HepG2 (cell line): ENCODE measurements at regions not wholly inside any gene's neighbourhood (a gene's known extent, or its start where the extent isn't known, plus 50 kb on each side); places are given as distances from the start of the nearest gene placed in this dataset.

ENCODE experiments used
- ATF4 ChIP-seq, 2 experiments: fragments of 450-650 bp in 1 of 2; sonication (generic) in 1 of 2; formaldehyde crosslinking; IDR thresholded peaks; 2 replicates each; pipeline versions ENCODE4 v1.5.0 to v1.8.0; 2020 to 2022; ENCODE audit warnings: mild to moderate bottlenecking in 1 of 2, missing genetic modification reagents in 1 of 2
- DNMT1 ChIP-seq: sonication (generic); formaldehyde crosslinking; IDR thresholded peaks from 2 replicates; pipeline ENCODE4 v1.5.1; 2020; ENCODE audit warnings: mild to moderate bottlenecking, missing genetic modification reagents
- FOXO1 ChIP-seq: sonication (generic); formaldehyde crosslinking; IDR thresholded peaks from 2 replicates; pipeline ENCODE4 v1.4.0; 2020; ENCODE audit warnings: missing genetic modification reagents
- MZF1 ChIP-seq: sonication (generic); formaldehyde crosslinking; IDR thresholded peaks from 2 replicates; pipeline ENCODE4 v1.8.1; 2023; ENCODE audit warnings: mild to moderate bottlenecking, missing genetic modification reagents, borderline replicate concordance
- SOX6 ChIP-seq, 2 experiments: fragments of 450-650 bp in 1 of 2; sonication (generic) in 1 of 2; formaldehyde crosslinking in 1 of 2; IDR thresholded peaks; 2 replicates each; pipeline versions ENCODE4 v1.4.0 to v1.6.1; 2017 to 2020; ENCODE audit warnings: antibody characterized with exemption in 1 of 2, mild to moderate bottlenecking in 1 of 2, missing genetic modification reagents in 1 of 2
- SP140L ChIP-seq: sonication (generic); formaldehyde crosslinking; IDR thresholded peaks from 2 replicates; pipeline ENCODE4 v1.4.0; 2020; ENCODE audit warnings: missing genetic modification reagents, borderline replicate concordance
- SRSF9 ChIP-seq: fragments of 200-400 bp; formaldehyde crosslinking; IDR thresholded peaks from 2 replicates; pipeline ENCODE4 v1.6.1; 2018; ENCODE audit warnings: borderline replicate concordance, mild to moderate bottlenecking, low read depth, low read length; ENCODE audit not compliant: insufficient read depth, poor library complexity, severe bottlenecking
- STAT5B ChIP-seq: sonication (generic); formaldehyde crosslinking; IDR thresholded peaks from 2 replicates; pipeline ENCODE4 v1.4.0; 2020; ENCODE audit warnings: missing genetic modification reagents
- TOPORS ChIP-seq: sonication (generic); formaldehyde crosslinking; IDR thresholded peaks from 2 replicates; pipeline ENCODE4 v1.8.0; 2023; ENCODE audit warnings: mild to moderate bottlenecking, missing genetic modification reagents
- TRIM24 ChIP-seq: sonication (generic); formaldehyde crosslinking; IDR thresholded peaks from 2 replicates; pipeline ENCODE4 v1.8.0; 2022; ENCODE audit warnings: mild to moderate bottlenecking, missing genetic modification reagents
- ZBED4 ChIP-seq: sonication (generic); formaldehyde crosslinking; IDR thresholded peaks from 2 replicates; pipeline ENCODE4 v1.4.0; 2020; ENCODE audit warnings: missing genetic modification reagents, borderline replicate concordance
- ZBTB4 ChIP-seq: sonication (generic); formaldehyde crosslinking; IDR thresholded peaks from 2 replicates; pipeline ENCODE4 v1.4.0; 2020; ENCODE audit warnings: missing genetic modification reagents, mild to moderate bottlenecking, borderline replicate concordance
- ZNF180 ChIP-seq: sonication (generic); formaldehyde crosslinking; IDR thresholded peaks from 2 replicates; pipeline ENCODE4 v1.4.0; 2020; ENCODE audit warnings: low read depth, missing genetic modification reagents, borderline replicate concordance
- ZNF354B ChIP-seq: sonication (generic); formaldehyde crosslinking; IDR thresholded peaks from 2 replicates; pipeline ENCODE4 v1.8.0; 2022; ENCODE audit warnings: mild to moderate bottlenecking, missing genetic modification reagents
- ZNF567 ChIP-seq: sonication (generic); formaldehyde crosslinking; IDR thresholded peaks from 2 replicates; pipeline ENCODE4 v1.8.1; 2023; ENCODE audit warnings: mild to moderate bottlenecking, missing genetic modification reagents, borderline replicate concordance
- ZNF644 ChIP-seq: IDR thresholded peaks from 2 replicates; pipeline ENCODE4 v1.6.1; 2016; ENCODE audit warnings: low read depth
- ZNF724P ChIP-seq: sonication (generic); formaldehyde crosslinking; IDR thresholded peaks from 2 replicates; pipeline ENCODE4 v1.8.0; 2022; ENCODE audit warnings: missing genetic modification reagents, borderline replicate concordance
- TF ChIP-seq, protein P1 (sequence below): IDR thresholded peaks from 2 replicates; pipeline ENCODE4 v1.6.1; 2016

DNA sequence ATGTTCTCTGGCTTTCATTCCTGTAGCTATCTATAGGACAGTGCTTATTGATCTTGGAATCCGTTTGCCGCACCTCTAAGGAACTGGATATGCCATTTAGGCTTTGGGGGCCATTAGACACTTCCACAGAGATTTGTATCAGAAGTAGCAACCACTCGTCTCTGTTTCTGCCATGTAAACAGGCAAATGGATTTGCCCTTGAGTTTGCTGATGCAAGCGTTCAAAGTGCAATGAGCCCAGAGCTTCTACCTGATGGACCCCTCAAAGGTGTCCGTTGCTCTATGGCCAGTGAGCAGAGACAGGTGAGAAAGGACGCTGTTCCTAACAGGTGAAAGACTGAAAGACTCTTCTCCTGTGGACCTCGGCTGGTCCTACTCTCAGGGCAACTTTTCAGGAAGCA lies 302.9 kb downstream of the ZNF536 start (continued):
- TF ChIP-seq ZBTB4 (CRISPR knock-in tag), result no peak
- TF ChIP-seq ZNF644 (CRISPR knock-in tag), result peak; percentile 79; the same call in 1 of the 2 replicates
- TF ChIP-seq TOPORS (CRISPR knock-in tag), result no peak
- TF ChIP-seq SRSF9, result no peak
- no peak for TF ChIP-seq ZBED4 (CRISPR knock-in tag)
- TF ChIP-seq, protein P1, sequence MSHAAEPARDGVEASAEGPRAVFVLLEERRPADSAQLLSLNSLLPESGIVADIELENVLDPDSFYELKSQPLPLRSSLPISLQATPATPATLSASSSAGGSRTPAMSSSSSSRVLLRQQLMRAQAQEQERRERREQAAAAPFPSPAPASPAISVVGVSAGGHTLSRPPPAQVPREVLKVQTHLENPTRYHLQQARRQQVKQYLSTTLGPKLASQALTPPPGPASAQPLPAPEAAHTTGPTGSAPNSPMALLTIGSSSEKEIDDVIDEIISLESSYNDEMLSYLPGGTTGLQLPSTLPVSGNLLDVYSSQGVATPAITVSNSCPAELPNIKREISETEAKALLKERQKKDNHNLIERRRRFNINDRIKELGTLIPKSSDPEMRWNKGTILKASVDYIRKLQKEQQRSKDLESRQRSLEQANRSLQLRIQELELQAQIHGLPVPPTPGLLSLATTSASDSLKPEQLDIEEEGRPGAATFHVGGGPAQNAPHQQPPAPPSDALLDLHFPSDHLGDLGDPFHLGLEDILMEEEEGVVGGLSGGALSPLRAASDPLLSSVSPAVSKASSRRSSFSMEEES (CRISPR knock-in tag), result no peak
- no peak for TF ChIP-seq SP140L (CRISPR knock-in tag)
- TF ChIP-seq ZNF180 (CRISPR knock-in tag), result no peak
- TF ChIP-seq MZF1 (CRISPR knock-in tag), result no peak
- TF ChIP-seq FOXO1 (CRISPR knock-in tag), result peak; percentile 36; the same call in 1 of the 2 replicates
- TF ChIP-seq ZNF724P (CRISPR knock-in tag), result no peak
- no peak for TF ChIP-seq ZNF354B (CRISPR knock-in tag)
- no peak for TF ChIP-seq DNMT1 (CRISPR knock-in tag)
- no peak for TF ChIP-seq STAT5B (CRISPR knock-in tag)
- no peak for TF ChIP-seq TRIM24 (CRISPR knock-in tag)
- peak in 1 of 2 experiments; percentile 90; a peak in 2 of 4 replicates for TF ChIP-seq ATF4 (CRISPR knock-in tag; IDR thresholded peaks at IDR 0.05)
- no peak for TF ChIP-seq SOX6 (IDR thresholded peaks at IDR 0.05)
- TF ChIP-seq SOX6 (CRISPR knock-in tag; IDR thresholded peaks at IDR 0.05), result no peak
- TF ChIP-seq ZNF567 (CRISPR knock-in tag), result no peak
